SK-N-SH (cell line): ENCODE measurements at regions not wholly inside any gene's neighbourhood (a gene's known extent, or its start where the extent isn't known, plus 50 kb on each side); places are given as distances from the start of the nearest gene placed in this dataset.

Experiments
- CTCF ChIA-PET: fragments of 300-600, 350-600 bp; formaldehyde crosslinking; extraction: SDS; loops from one replicate; lab custom pipeline; 2021; lab: Yijun Ruan, JAX
- POLR2A ChIA-PET: fragments of 350-600 bp; sonication (Branson Sonifier 250); formaldehyde crosslinking; extraction: SDS; loops from one replicate; lab custom pipeline; 2020; ENCODE audit warnings: antibody characterized with exemption, inconsistent platforms; lab: Yijun Ruan, JAX
- DNase-seq: peaks from one replicate; pipeline ENCODE4 v3.0.0; 2012
- H2AFZ ChIP-seq: fragments of 200-600 bp; sonication (generic); 2 replicates; pipeline ENCODE4 v1.8.1; 2016; ENCODE audit warnings: antibody characterized with exemption, mild to moderate bottlenecking, low read depth
- H3F3A ChIP-seq: fragments of 200-600 bp; sonication (generic); replicated peaks from 2 replicates; pipeline ENCODE3; 2016; ENCODE audit warnings: antibody characterized with exemption, mild to moderate bottlenecking; ENCODE audit not compliant: insufficient read depth
- H3K27ac ChIP-seq, 2 experiments: fragments of 200-500 bp in 1 of 2; fragments of 200-600 bp in 1 of 2; sonication (Bioruptor generic) in 1 of 2; sonication (generic), shearing (Covaris generic) in 1 of 2; 2 replicates each; pipeline versions ENCODE4 v1.5.1 to v1.6.1; 2014 to 2016; ENCODE audit warnings: low read depth in 2 of 2, inconsistent platforms in 1 of 2, low read length in 1 of 2, mild to moderate bottlenecking in 1 of 2, mixed read lengths in 1 of 2
- H3K27me3 ChIP-seq: fragments of 200-600 bp; sonication (generic), shearing (Covaris generic); 2 replicates; pipeline ENCODE4 v1.6.1; 2016; ENCODE audit warnings: mixed run types; ENCODE audit not compliant: insufficient read depth
- H3K36me3 ChIP-seq, 2 experiments: fragments of 200-500 bp in 1 of 2; fragments of 200-600 bp in 1 of 2; sonication (Bioruptor generic) in 1 of 2; sonication (generic) in 1 of 2; replicated peaks in 1 of 2; 2 replicates each; pipeline versions ENCODE3 to v1.5.1; 2014 to 2016; ENCODE audit warnings: low read length in 1 of 2, mild to moderate bottlenecking in 1 of 2; ENCODE audit not compliant: insufficient read depth in 2 of 2, control insufficient read depth in 1 of 2
- H3K4me1 ChIP-seq, 2 experiments: fragments of 200-500 bp in 1 of 2; fragments of 200-600 bp in 1 of 2; sonication (Bioruptor generic) in 1 of 2; sonication (generic), shearing (Covaris generic) in 1 of 2; 2 replicates each; pipeline versions ENCODE4 v1.5.1 to v1.6.1; 2014 to 2016; ENCODE audit warnings: low read depth in 1 of 2, low read length in 1 of 2, mixed run types in 1 of 2; ENCODE audit not compliant: insufficient read depth in 2 of 2, control insufficient read depth in 1 of 2
- H3K4me2 ChIP-seq: fragments of 200-600 bp; sonication (generic), shearing (Covaris generic); 2 replicates; pipeline ENCODE4 v1.6.1; 2017; ENCODE audit warnings: mixed run types
- H3K4me3 ChIP-seq, 2 experiments: fragments of 200-500 bp in 1 of 2; fragments of 200-600 bp in 1 of 2; sonication (Bioruptor generic) in 1 of 2; sonication (generic), shearing (Covaris generic) in 1 of 2; 2 replicates each; pipeline versions ENCODE4 v1.5.1 to v1.8.1; 2014 to 2016; ENCODE audit warnings: low read depth in 2 of 2, inconsistent platforms in 1 of 2, low read length in 1 of 2, mild to moderate bottlenecking in 1 of 2, mixed read lengths in 1 of 2, moderate library complexity in 1 of 2
- H3K79me2 ChIP-seq: fragments of 200-600 bp; sonication (generic); 2 replicates; pipeline ENCODE4 v1.8.1; 2017; ENCODE audit warnings: mild to moderate bottlenecking; ENCODE audit not compliant: insufficient read depth
- H3K9ac ChIP-seq: fragments of 200-600 bp; sonication (generic); 2 replicates; pipeline ENCODE4 v1.6.1; 2017; ENCODE audit warnings: mixed run types
- H3K9me2 ChIP-seq: fragments of 200-600 bp; sonication (generic); 2 replicates; pipeline ENCODE4 v1.6.1; 2017; ENCODE audit warnings: mixed run types
- H3K9me3 ChIP-seq: fragments of 200-600 bp; sonication (generic); 2 replicates; pipeline ENCODE4 v1.6.1; 2017; ENCODE audit warnings: mixed run types, mild to moderate bottlenecking, moderate library complexity
- H4K20me1 ChIP-seq: fragments of 200-600 bp; sonication (generic); 2 replicates; pipeline ENCODE4 v1.6.1; 2017; ENCODE audit warnings: mild to moderate bottlenecking, mixed run types; ENCODE audit not compliant: insufficient read depth
- CHD2 ChIP-seq: fragments of 150-350 bp; IDR thresholded peaks from 2 replicates; pipeline ENCODE4 v1.6.1; 2018; ENCODE audit warnings: low read length; ENCODE audit not compliant: partially characterized antibody
- ELF1 ChIP-seq: IDR thresholded peaks from 2 replicates; pipeline ENCODE4 v1.4.0; 2012
- EZH2phosphoT487 ChIP-seq: fragments of 200-600 bp; sonication (generic); IDR thresholded peaks from 2 replicates; pipeline ENCODE4 v1.6.1; 2017; ENCODE audit warnings: low read depth, mixed run types, mild to moderate bottlenecking, antibody characterized with exemption, moderate library complexity, borderline replicate concordance
- JUND ChIP-seq: IDR thresholded peaks from 2 replicates; pipeline ENCODE4 v1.4.0; 2012
- MEF2A ChIP-seq: IDR thresholded peaks from 2 replicates; pipeline ENCODE4 v1.4.0; 2012; ENCODE audit warnings: low read depth, borderline replicate concordance
- NFIC ChIP-seq: IDR thresholded peaks from 2 replicates; pipeline ENCODE4 v1.4.0; 2012; ENCODE audit warnings: borderline replicate concordance
- NRF1 ChIP-seq: IDR thresholded peaks from 2 replicates; pipeline ENCODE4 v1.6.1; 2012; ENCODE audit warnings: low read depth, mild to moderate bottlenecking, low read length
- RFX5 ChIP-seq: IDR thresholded peaks from 2 replicates; pipeline ENCODE4 v1.6.1; 2012; ENCODE audit warnings: mild to moderate bottlenecking, improper control_type of control experiment, low read length
- RXRA ChIP-seq: IDR thresholded peaks from 2 replicates; pipeline ENCODE4 v1.4.0; 2012; ENCODE audit warnings: low read depth, mild to moderate bottlenecking, borderline replicate concordance
- SIN3A ChIP-seq: IDR thresholded peaks from 2 replicates; pipeline ENCODE4 v1.6.1; 2012; ENCODE audit warnings: low read depth, mild to moderate bottlenecking, low read length, moderate library complexity, borderline replicate concordance
- TAF1 ChIP-seq: IDR thresholded peaks from 2 replicates; pipeline ENCODE4 v1.6.1; 2012; ENCODE audit warnings: low read depth, mild to moderate bottlenecking, low read length, moderate library complexity, borderline replicate concordance
- TCF12 ChIP-seq: IDR thresholded peaks from 2 replicates; pipeline ENCODE4 v1.4.0; 2012
- TEAD4 ChIP-seq: IDR thresholded peaks from 2 replicates; pipeline ENCODE4 v1.4.0; 2012; ENCODE audit warnings: mild to moderate bottlenecking, borderline replicate concordance; ENCODE audit not compliant: insufficient read depth
- WGBS: methylation state at CpG from one replicate; pipeline ENCODE4 v1.1.6; 2017; ENCODE audit warnings: low lambda C conversion rate; 5-methylcytosine and 5-hydroxymethylcytosine counted together
- TF ChIP-seq, protein P1 (sequence below): IDR thresholded peaks from 2 replicates; pipeline ENCODE4 v1.4.0; 2012; ENCODE audit warnings: low read depth, borderline replicate concordance
- TF ChIP-seq, protein P2 (sequence below): fragments of 150-350 bp; IDR thresholded peaks from 2 replicates; pipeline ENCODE4 v1.6.1; 2017; ENCODE audit warnings: antibody characterized with exemption, low read length, low read depth, borderline replicate concordance
- TF ChIP-seq, protein P3 (sequence below): IDR thresholded peaks from 2 replicates; pipeline ENCODE4; 2012
- TF ChIP-seq, protein P4 (sequence below): fragments of 150-350 bp; IDR thresholded peaks from 2 replicates; pipeline ENCODE4 v1.6.1; 2016; ENCODE audit warnings: mild to moderate bottlenecking, low read depth, low read length
- TF ChIP-seq, protein P5 (sequence below): IDR thresholded peaks from 2 replicates; pipeline ENCODE4 v1.4.0; 2012; ENCODE audit warnings: low read depth, borderline replicate concordance

DNA sequence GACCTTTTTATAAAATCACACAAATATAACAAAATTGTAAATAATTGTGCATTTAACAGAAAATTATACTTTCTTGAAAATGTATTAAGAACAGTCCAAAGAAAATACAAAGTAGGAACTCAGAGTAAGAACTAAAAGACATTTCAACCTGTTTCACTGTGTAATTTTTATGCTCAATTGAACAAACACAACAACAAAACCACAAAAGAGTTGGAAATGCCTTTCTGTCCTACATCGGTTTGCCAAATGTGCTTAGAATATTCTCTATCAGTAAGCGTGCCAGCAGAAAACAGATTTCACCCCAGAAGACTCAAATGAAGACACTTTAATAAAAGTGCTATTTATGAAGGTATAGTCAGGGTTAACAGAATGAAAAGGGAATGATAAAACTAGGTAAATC is 592.1 kb downstream of the PRELID2 start:
- WGBS: 88% methylated on average over 2 of the region's 2 CpGs
- no peaks in the 10 kb centered on the region for H4K20me1 ChIP-seq
- H3K27ac ChIP-seq: no peak overlapping the region
- no peaks in the 10 kb centered on the region for H3K79me2 ChIP-seq
- no peaks in the 10 kb centered on the region for H3K27me3 ChIP-seq
- no peak overlapping the region for H2AFZ ChIP-seq
- H3K4me1 ChIP-seq: peaks cover 0 to 41% of the 10 kb centered on the region in 2 experiments; a peak in 1 of 4 replicates
- peaks cover 6% of the 10 kb centered on the region for H3F3A ChIP-seq
- H3K9me2 ChIP-seq: no peaks in the 10 kb centered on the region
- H3K9me3 ChIP-seq: no peaks in the 10 kb centered on the region
- H3K4me2 ChIP-seq: no peak overlapping the region
- no peak overlapping the region for H3K4me3 ChIP-seq
- TF ChIP-seq ELF1: no peak
- TF ChIP-seq NRF1: no peak
- TF ChIP-seq TCF12: no peak
- TF ChIP-seq MEF2A: no peak
- TF ChIP-seq, protein P1, sequence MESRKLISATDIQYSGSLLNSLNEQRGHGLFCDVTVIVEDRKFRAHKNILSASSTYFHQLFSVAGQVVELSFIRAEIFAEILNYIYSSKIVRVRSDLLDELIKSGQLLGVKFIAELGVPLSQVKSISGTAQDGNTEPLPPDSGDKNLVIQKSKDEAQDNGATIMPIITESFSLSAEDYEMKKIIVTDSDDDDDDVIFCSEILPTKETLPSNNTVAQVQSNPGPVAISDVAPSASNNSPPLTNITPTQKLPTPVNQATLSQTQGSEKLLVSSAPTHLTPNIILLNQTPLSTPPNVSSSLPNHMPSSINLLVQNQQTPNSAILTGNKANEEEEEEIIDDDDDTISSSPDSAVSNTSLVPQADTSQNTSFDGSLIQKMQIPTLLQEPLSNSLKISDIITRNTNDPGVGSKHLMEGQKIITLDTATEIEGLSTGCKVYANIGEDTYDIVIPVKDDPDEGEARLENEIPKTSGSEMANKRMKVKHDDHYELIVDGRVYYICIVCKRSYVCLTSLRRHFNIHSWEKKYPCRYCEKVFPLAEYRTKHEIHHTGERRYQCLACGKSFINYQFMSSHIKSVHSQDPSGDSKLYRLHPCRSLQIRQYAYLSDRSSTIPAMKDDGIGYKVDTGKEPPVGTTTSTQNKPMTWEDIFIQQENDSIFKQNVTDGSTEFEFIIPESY: no peak
- TF ChIP-seq CHD2: no peak
- TF ChIP-seq, protein P2, sequence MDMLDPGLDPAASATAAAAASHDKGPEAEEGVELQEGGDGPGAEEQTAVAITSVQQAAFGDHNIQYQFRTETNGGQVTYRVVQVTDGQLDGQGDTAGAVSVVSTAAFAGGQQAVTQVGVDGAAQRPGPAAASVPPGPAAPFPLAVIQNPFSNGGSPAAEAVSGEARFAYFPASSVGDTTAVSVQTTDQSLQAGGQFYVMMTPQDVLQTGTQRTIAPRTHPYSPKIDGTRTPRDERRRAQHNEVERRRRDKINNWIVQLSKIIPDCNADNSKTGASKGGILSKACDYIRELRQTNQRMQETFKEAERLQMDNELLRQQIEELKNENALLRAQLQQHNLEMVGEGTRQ: no peak
- no peak for TF ChIP-seq TEAD4
- TF ChIP-seq NFIC: no peak
- TF ChIP-seq, protein P3, sequence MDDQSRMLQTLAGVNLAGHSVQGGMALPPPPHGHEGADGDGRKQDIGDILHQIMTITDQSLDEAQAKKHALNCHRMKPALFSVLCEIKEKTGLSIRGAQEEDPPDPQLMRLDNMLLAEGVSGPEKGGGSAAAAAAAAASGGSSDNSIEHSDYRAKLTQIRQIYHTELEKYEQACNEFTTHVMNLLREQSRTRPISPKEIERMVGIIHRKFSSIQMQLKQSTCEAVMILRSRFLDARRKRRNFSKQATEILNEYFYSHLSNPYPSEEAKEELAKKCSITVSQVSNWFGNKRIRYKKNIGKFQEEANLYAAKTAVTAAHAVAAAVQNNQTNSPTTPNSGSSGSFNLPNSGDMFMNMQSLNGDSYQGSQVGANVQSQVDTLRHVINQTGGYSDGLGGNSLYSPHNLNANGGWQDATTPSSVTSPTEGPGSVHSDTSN: no peak
- no peak for TF ChIP-seq SIN3A
- TF ChIP-seq RFX5: no peak
- TF ChIP-seq RXRA: no peak
- TF ChIP-seq, protein P4, sequence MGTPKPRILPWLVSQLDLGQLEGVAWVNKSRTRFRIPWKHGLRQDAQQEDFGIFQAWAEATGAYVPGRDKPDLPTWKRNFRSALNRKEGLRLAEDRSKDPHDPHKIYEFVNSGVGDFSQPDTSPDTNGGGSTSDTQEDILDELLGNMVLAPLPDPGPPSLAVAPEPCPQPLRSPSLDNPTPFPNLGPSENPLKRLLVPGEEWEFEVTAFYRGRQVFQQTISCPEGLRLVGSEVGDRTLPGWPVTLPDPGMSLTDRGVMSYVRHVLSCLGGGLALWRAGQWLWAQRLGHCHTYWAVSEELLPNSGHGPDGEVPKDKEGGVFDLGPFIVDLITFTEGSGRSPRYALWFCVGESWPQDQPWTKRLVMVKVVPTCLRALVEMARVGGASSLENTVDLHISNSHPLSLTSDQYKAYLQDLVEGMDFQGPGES: no peak
- no peak for TF ChIP-seq TAF1
- TF ChIP-seq, protein P5, sequence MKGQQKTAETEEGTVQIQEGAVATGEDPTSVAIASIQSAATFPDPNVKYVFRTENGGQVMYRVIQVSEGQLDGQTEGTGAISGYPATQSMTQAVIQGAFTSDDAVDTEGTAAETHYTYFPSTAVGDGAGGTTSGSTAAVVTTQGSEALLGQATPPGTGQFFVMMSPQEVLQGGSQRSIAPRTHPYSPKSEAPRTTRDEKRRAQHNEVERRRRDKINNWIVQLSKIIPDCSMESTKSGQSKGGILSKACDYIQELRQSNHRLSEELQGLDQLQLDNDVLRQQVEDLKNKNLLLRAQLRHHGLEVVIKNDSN: no peak
- no peak for TF ChIP-seq EZH2phosphoT487
- no peak for TF ChIP-seq JUND
- DNase-seq: no peak
- H3K36me3 ChIP-seq: no peaks in the 10 kb centered on the region
- no peak overlapping the region for H3K9ac ChIP-seq
- POLR2A ChIA-PET: no interaction called here
- CTCF ChIA-PET: no interaction called here
